Osteocyte (in vitro differentiated cells): ENCODE measurements at regions not wholly inside any gene's neighbourhood (a gene's known extent, or its start where the extent isn't known, plus 50 kb on each side); places are given as distances from the start of the nearest gene placed in this dataset.
A peak's percentile ranks its signal among the peaks of the same experiment; 100 is the strongest.

Experiments used
- DNase-seq: peaks from one replicate; pipeline ENCODE4 v3.0.0; 2021; ENCODE audit warnings: mixed read lengths; ENCODE audit not compliant: unreplicated experiment; ENCODE audit errors: extremely low spot score
- H3K27ac Mint-ChIP-seq: one replicate; pipeline ENCODE4 v1.8.0; 2021; ENCODE audit warnings: mild to moderate bottlenecking, mixed read lengths; ENCODE audit not compliant: unreplicated experiment
- H3K27me3 Mint-ChIP-seq: one replicate; pipeline ENCODE4 v1.8.0; 2021; ENCODE audit warnings: mixed read lengths; ENCODE audit not compliant: unreplicated experiment
- H3K36me3 Mint-ChIP-seq: one replicate; pipeline ENCODE4 v1.8.0; 2021; ENCODE audit warnings: mixed read lengths; ENCODE audit not compliant: unreplicated experiment
- H3K4me1 Mint-ChIP-seq: one replicate; pipeline ENCODE4 v1.8.0; 2021; ENCODE audit warnings: mixed read lengths; ENCODE audit not compliant: unreplicated experiment
- H3K4me3 Mint-ChIP-seq: one replicate; pipeline ENCODE4 v1.8.0; 2021; ENCODE audit warnings: mild to moderate bottlenecking, moderate library complexity, mixed read lengths; ENCODE audit not compliant: unreplicated experiment
- H3K9me3 Mint-ChIP-seq: one replicate; pipeline ENCODE4 v1.8.0; 2021; ENCODE audit warnings: mixed read lengths; ENCODE audit not compliant: unreplicated experiment
- TF ChIP-seq, protein P1 (sequence below): fragments of 200-600 bp; sonication (generic); IDR thresholded peaks from 2 replicates; pipeline ENCODE4 v1.5.0; 2021; ENCODE audit warnings: antibody characterized with exemption, mild to moderate bottlenecking, moderate library complexity

DNA sequence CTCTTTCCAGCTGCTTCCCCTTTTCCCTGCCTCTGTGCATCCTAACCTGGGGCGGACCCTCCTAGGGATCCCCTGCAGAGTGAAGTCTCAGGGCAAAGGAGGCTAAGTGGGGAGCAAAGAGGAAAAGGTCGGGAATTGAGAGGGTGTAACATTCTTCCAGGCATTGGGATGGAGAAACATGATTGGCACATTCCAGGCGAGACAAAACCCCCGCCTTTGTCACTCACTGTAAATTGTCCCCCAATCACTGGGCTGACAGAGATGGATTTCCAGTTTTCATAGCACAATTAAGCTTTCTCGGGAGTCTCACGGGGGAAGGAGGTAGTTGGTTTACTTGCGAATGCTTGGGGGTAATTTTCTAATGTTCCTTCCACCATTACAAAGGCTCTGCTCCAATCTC is 74.9 kb downstream of the MIAT start:
- Mint-ChIP-seq H3K4me3 (no peak overlapping the region), H3K36me3 (peaks cover 28% of the 10 kb centered on the region), H3K27me3 (no peaks in the 10 kb centered on the region), H3K9me3 (peaks cover 12% of the 10 kb centered on the region), H3K4me1 (peaks cover 4% of the 10 kb centered on the region), H3K27ac (no peak overlapping the region)
- TF ChIP-seq, protein P1, sequence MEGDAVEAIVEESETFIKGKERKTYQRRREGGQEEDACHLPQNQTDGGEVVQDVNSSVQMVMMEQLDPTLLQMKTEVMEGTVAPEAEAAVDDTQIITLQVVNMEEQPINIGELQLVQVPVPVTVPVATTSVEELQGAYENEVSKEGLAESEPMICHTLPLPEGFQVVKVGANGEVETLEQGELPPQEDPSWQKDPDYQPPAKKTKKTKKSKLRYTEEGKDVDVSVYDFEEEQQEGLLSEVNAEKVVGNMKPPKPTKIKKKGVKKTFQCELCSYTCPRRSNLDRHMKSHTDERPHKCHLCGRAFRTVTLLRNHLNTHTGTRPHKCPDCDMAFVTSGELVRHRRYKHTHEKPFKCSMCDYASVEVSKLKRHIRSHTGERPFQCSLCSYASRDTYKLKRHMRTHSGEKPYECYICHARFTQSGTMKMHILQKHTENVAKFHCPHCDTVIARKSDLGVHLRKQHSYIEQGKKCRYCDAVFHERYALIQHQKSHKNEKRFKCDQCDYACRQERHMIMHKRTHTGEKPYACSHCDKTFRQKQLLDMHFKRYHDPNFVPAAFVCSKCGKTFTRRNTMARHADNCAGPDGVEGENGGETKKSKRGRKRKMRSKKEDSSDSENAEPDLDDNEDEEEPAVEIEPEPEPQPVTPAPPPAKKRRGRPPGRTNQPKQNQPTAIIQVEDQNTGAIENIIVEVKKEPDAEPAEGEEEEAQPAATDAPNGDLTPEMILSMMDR = no peak
- no peak for DNase-seq

DNA sequence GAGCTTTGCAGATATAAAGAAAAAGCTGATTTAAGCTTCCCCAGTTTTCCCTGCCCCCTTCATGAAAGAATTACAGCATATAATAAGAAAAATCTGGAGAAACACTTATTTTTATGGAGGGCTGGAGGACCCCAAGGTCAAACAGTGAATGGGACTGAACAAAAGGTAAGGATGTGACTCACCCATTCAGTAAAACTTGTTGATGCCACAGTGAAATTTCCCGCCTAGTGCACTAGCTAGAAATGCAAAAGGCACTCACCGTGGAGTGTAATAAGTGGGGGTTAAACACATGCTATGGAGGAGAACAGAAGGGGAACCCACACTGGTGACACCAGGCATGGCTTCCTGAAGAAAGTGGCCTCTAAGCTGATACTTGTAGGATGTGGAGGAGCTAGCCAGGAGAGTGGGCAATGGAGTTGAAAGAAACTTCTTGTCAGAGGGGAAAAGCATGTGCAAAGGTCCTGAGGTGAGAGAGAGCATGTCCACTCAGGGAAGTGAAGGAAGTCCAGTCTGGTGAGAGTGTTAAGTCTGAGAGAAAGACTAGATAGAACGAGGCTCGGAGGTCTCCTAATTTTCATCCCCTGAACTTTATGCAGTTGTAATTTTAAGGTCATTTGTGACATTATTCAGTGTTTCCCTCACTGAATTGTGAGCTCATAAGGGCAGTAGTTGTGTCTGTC is 77.1 kb downstream of the MIAT start:
- DNase-seq = no peak
- Mint-ChIP-seq H3K27me3 (no peaks in the 10 kb centered on the region), H3K9me3 (peaks cover 8% of the 10 kb centered on the region), H3K4me3 (no peak overlapping the region), H3K36me3 (peaks cover 17% of the 10 kb centered on the region), H3K27ac (no peak overlapping the region), H3K4me1 (peaks cover 7% of the 10 kb centered on the region)
- TF ChIP-seq, protein P1 = no peak

DNA sequence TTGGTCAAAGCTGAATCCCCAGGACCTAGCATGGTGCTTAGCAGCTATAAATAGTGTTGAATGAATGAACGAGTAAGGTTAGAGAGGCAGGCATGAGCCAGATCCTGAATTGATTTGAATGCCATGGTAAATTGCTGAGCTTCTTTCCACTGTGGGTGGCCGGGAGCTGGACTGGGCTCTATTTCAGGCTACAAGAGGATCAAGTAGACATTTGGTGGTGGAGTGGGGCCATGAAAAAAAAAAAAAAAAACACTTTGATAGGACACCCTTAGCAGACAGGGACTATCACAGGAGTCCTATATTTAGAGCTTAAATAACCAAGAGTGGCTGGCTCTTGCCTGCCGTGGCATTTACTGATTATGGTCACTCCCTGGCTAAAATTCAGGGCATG is 77.6 kb downstream of the MIAT start:
- TF ChIP-seq, protein P1 = no peak
- peaks cover 17% of the 10 kb centered on the region for H3K36me3 Mint-ChIP-seq
- DNase-seq = no peak
- no peak overlapping the region for H3K4me3 Mint-ChIP-seq
- peaks cover 8% of the 10 kb centered on the region for H3K9me3 Mint-ChIP-seq
- H3K4me1 Mint-ChIP-seq = peaks cover 7% of the 10 kb centered on the region
- H3K27me3 Mint-ChIP-seq = no peaks in the 10 kb centered on the region
- H3K27ac Mint-ChIP-seq = no peak overlapping the region

GRCh38 chr22:26737262-26737661 is 79.9 kb downstream of the MIAT start:
- TF ChIP-seq, protein P1 = no peak
- H3K4me1 Mint-ChIP-seq = peaks cover 13% of the 10 kb centered on the region
- no peak overlapping the region for H3K27ac Mint-ChIP-seq
- no peaks in the 10 kb centered on the region for H3K27me3 Mint-ChIP-seq
- DNase-seq = no peak
- peaks cover 26% of the 10 kb centered on the region for H3K36me3 Mint-ChIP-seq
- peaks cover 8% of the 10 kb centered on the region for H3K9me3 Mint-ChIP-seq
- H3K4me3 Mint-ChIP-seq = no peak overlapping the region

DNA sequence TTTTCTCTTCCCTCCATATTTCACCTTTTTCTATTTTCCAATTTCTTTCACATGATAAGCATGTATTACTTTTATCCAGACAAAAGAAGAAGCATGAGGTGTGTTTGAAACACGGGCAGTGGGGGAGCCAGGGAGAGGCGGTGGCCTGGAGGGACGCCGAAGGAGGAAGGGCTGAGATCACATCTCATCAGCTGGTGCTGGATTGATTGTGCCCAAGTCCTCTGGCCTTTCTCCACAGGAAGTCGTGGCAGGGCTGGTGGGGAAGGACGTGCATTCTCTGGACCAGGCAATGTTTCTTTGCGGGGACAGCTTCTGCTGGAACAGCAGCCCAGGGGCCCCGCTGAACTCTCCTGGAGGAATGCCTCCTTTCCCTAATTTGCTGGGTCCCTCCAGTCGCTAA is 82.9 kb downstream of the MIAT start:
- Mint-ChIP-seq H3K4me3 (no peak overlapping the region), H3K36me3 (peaks cover 14% of the 10 kb centered on the region), H3K4me1 (peaks cover 13% of the 10 kb centered on the region), H3K27ac (peak overlapping the region; percentile 6), H3K9me3 (peaks cover 3% of the 10 kb centered on the region), H3K27me3 (no peaks in the 10 kb centered on the region)
- no peak for DNase-seq
- TF ChIP-seq, protein P1 = no peak
